ENCODE measurements at regions not wholly inside any gene's neighbourhood (a gene's known extent, or its start where the extent isn't known, plus 50 kb on each side); places are given as distances from the start of the nearest gene placed in this dataset.

GRCh38 chr21:35893156-35893555 is 167.2 kb downstream of the SETD4 start:
- TF ChIP-seq RBAK (tag by site-specific recombination; IDR thresholded peaks at IDR 0.05) (no peak), ZNF214 (tag by site-specific recombination; IDR thresholded peaks at IDR 0.05; ENCODE audit: borderline replicate concordance) (no peak), CTCF (tag by site-specific recombination; IDR thresholded peaks at IDR 0.05) (no peak), ZBTB8A (tag by site-specific recombination; IDR thresholded peaks at IDR 0.05) (no peak)

Measured in HEK293 (cell line).